Left hindlimb (tissue), 1 donor: ENCODE measurements at regions not wholly inside any gene's neighbourhood (a gene's known extent, or its start where the extent isn't known, plus 50 kb on each side); places are given as distances from the start of the nearest gene placed in this dataset.

Experiments used
- DNase-seq: peaks from one replicate; pipeline ENCODE4 v3.0.0-alpha.2; 2018

DNA sequence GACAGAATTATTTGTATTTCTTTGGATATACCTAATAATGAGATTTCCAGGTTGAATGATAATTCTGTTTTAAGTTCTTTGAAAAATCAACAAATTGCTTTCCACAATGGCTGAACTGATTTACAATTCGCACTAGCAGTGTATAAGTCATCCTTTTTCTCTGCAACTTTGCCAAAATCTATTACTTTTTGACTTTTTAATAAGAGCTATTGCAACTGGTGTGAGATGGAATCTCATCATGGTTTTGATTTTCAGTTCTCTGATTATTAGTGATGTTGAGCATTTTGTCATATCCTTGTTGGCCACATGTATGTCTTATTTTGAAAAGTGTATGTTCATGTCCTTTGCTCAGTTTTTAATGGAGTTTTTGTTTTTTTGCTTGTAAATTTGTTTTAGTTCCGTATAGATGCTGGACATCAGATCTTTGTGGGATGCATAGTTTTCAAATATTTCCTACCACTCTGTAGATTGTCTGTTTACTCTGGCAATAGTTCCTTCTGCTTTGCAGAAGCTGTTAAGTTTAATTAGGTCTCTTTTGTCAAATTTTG, 409.8 kb upstream of the CITED2 start:
- no peak for DNase-seq

DNA sequence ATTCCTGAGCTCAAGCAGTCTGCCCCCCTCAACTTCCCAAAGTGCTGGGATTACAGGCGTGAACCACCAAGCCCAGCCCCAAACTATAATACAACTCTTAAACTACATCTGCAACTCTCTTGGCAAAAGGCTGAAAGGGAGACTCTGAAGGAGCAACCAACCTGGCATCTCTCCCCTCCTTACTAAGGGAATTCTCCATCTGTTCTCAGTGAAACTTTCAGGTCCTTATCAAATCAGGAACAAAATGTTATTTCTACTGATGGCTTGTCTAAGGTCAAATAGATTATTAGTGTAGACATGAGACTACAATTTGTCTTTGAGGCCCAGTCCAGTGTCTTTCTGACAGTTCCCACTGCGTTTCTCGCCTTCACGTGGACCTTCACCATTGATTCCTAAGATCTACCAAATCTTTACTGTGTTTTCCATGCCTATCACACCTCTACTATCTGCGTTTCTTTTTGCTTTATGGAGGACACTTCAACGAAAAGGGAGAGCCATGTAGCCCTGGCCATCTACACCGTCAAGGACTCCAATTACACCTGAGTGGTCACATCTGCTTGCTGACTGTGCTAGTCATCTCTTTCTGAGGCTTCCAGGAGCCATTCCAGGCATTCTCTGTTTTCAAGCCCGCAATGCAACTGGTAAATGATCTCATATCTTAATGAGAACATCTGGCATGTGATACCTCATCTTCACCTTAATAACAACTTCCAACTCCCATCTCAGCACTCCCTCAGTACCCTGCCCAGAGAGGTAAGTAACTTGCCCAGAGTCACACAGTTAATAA, 405.7 kb upstream of the CITED2 start:
- DNase-seq = no peak

DNA sequence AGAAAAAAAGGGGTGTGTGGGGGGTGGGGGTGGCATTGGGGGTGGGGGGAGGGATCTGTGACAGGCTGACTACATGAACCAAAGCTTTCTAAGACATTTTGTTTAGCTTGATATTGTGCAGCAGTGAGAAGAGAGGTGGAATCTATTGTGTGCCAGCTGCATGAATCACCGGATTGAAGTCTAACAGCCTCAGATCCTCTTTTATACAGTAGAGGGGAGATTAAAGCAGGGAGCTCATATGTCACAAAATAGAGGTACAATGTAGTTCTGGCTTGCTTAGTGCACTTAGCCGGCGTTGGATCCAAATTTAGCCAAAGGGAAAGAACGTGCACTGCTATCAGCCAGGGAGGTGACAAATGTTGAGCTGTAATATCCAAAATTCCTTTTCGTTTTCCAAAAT, 404.2 kb upstream of the CITED2 start:
- DNase-seq = no peak

DNA sequence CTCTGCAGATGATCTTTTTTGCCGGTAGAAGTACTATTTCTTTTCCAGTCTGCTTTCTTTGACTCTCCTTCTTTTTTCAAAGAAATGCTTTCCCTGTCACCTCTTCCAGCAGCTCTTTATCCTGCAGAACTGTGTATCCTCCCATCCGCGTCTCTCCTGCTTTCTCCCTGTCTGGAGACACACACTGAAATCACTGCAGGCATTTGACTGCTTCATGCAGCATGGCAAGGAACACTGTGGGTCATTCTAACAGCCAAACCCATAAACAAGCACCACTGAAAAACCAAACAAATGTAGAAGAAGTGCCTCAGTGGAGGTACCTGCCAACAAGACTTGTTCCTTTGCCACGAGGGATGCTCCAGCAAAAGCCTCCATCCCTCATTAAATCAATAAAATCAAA, 403.7 kb upstream of the CITED2 start:
- no peak for DNase-seq

DNA sequence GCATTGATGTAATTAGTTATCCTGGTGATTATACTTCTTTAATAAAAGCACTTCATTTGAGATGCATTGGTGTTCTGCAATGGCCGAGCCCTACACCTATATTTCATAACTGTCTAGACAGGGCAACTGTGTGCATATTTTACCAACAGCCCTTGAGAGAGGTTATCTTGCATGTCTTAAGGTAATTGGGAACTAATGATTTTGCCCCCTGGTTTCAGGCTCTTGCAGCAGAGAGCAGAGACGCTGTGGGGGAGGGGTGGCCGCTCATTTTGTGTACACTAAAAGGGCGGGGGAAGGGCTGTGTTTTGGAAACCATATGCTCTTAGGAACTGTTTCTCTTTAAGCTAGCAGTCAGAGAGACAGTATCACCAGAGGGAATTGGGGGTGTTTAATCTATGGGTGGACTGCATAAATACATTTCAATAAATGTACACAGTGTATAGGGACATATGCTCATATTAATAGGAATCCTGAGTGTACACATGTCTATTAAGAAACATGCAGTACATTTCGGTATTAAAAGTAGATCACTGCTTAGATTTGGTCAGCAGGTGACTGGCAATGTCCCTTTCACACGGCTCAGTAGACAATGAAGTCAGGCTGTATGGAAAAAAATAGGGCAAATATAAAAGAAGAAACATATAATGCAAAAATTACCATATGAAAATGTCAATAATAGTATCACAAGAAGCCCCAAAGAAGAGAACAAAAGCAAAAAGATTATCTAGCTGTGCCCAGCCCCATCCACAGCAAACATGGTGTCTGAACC, 402.9 kb upstream of the CITED2 start:
- DNase-seq = no peak

DNA sequence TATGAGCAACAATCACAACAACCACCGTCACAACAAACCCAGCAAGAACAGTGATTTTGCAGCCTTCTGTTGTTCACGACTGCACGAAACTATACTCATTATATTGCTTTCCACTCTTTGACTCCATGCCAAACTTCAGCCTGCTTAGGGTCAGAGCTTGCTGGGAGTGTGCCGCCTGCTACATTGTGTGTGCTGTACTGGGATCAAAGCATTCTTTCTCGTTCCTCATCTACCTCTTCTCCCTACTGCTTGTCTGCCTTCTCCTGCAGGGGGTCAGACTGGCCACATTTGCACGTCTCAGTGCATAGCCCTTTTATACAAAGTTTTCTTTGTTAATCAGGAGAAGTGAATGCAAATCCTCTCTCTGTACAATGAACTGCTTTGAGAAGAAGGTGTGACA, 401.6 kb upstream of the CITED2 start:
- DNase-seq = no peak

DNA sequence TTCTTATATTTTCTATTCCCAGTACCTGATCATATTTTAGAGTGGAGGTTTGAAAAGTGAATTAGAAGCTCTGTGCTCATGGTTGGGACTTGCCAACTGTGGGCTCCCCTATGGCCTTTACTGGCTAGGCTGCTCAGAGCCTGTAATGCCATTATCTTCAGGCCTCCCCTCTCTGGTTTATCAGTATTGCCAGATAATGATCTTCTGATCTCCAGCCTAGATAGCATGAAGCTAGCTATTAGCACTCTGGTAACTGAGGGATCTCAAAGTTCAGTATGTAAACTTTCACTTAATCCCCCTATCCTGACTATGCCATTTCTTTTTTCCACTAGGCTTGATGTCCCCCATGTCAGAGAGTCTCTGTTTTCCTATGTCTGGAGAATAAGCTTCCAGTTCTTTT, 393.7 kb upstream of the CITED2 start:
- DNase-seq = no peak

DNA sequence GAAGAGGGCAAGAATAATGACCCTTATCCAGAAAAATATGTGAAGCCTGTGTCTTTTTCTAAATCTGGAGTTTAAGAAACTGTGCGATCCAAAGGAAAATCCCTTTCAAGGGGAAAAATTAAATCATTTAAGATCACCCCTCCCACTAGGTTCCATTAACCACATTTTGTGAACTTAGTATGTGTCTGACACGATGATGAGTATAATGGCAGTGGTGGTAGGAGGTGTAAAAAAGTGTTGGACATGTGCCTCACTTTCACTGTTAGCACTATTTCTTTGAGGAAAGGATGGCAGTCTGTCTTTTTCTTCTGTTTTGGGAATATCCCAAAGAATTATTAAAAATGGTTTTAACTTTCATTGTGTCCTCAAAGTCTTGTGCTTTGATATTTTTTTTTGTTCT, 392.3 kb upstream of the CITED2 start:
- no peak for DNase-seq

DNA sequence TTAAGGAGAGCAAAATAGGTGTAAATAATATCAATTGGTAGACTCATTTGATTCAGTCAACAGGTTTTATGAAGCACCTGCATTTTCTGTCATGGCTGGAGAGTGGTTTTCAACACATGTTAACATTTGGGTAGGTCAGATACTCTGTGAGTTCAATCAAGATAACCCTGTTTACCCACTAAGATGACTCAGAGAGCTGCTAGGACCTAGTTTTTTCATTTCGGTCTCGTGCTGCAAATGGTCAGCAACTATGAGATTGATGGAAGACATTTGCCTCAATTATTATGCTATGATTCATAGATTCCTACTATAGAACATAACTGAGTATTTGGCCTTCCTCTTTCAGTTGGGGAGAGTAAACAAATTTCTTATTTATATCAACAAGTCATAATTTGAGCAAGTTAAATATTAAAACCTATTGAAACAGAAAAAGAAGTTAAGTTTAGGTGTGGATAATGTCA, 391.4 kb upstream of the CITED2 start:
- no peak for DNase-seq

DNA sequence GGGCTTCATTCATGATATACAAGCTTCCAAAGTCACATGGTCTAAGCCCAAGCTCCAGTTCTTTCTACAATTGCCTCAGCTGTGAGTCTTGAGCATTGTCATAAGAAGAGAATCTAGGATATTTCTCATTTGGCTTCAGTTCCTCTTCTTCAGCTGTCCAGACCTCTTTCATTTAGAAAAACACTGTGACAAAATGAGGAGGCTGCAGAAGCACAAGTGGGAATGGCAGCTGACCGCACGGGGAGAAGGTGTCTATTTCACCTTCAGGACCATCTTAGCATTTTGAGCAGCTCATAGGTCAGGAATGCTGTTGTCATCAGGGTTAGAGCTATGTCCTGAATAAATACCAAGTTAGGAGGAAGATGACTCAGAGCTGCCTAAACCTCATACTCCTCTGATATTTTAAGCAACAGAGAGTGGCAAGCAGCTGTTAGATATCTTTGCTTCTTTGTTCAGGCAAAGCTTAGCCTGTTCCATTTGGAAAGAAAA, 390.1 kb upstream of the CITED2 start:
- DNase-seq = peak; percentile 38

DNA sequence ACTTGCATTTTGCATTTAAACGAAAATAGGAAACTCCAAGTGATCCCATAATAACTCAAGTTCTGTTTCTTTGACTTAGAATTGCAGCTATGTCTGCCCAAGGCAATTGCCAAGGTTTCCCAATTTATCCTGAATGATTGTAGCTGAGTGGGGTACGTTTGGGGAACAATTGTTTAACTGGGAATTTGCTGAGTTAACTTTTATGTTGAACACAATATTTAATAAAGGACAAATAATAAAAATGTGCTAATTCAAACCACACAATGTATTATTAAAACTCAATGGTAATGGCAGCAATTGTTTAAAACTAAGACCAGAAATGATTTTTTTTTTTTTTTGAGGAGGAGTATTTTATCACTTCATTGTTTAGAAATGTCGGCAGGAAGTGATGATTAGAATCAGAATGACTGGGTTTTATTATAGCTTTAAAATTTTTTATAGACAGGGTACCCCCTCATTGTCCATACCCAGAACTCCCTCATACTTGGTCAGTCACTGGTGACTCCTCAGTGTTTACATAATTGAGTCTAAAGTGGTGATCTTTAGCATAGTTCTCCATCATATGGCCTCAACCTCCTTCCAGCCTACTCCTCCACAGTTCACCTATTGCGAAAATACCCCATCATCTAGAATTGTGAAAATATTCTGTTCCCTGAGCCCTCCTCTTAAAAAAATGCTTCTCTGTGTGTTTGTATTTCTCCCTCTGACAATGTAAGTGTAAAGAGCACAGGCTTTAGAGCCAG, 389.2 kb upstream of the CITED2 start:
- DNase-seq = no peak

DNA sequence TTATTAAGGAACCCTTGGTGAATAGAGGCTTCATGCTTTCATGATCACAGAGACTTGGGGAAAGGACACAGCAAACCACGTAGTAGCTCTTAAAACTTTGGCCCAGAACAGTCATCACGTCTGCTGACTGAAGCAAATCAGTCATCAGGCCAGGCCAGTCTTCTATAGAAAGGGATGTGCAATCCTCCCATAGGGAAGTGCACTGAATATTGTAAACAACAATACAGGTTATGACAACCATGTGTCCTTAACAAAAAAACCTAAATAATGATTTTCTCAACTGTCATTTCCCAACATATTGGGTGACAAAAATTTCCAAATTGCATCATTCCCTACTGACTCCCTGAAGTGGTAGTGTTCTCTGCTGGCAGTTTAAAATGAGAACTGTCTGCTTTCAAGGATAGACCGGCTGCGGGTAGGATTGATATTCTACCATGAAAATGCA, 388.2 kb upstream of the CITED2 start:
- no peak for DNase-seq

DNA sequence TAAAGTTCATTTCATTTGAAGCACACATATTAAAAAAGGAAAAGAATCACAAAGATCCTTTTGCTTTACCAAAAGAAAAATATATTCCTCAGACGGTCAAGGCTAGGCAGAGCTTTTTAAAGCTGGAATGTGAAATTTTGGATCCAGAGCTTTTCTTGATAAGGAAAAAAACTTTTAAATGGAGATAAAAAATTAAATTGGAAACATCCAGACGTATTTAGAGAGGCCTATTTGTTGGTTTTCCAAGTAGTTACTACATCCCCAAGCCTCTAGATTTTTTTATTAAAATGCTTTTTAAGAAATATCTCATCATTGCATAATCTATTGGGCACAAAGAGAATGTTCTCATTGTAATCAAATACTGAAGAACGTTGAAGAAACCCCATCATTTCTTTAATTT, 385.7 kb upstream of the CITED2 start:
- no peak for DNase-seq

DNA sequence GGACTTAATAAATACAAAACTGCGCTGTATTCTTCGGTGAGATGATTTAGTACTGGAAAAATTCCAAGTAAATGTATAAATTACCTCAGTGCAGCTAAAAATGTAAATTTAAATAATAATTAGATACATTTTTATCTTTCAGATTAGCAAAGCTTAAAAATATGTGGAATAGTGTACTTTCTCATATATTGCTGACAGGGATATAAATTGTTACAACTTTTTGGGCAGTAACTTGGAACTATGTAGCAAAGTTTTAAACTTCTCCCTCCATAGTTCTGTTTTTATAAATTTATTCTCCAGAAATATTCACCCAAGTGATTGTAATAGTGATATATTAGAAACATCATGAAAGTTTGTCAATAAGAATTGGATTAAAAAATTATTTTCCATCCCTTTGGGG, 384.6 kb upstream of the CITED2 start:
- no peak for DNase-seq

DNA sequence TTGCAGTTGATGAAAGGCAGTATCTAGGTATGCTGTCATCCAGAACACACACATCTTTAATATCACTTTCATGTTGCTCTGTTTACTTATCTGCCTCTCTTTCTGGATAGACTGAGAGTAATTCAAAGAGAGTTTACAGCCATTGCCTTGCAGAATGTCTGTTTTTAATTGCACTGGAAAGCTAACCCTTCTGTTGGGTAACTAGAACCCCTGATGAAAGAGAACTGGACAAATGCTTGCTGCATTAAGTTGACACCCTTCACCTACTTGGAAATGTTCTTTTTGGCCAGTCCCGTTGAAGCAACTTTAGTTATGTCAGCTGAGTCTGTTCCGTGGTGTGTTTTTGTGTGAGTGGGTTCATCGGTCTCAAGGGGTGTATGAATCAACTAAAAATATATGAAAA, 383.8 kb upstream of the CITED2 start:
- no peak for DNase-seq

DNA sequence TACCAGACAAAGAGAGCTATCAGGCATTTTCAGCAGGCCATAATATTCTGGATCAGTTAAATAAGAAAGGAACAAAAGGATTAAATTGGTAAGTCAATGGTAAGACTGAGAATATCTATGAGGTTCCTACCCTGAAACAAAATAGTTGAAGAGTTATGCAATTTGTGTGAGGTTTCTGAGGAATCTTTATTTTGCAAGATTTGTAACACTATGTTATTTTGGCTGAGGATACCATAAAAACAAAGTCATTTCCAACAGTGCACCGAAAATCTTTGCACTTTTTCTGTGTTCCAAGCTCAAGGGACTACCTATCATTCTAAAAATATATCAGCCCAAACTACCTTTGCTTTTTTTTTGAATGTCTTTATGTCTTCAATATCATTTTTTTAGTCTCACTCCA, 383.3 kb upstream of the CITED2 start:
- no peak for DNase-seq

DNA sequence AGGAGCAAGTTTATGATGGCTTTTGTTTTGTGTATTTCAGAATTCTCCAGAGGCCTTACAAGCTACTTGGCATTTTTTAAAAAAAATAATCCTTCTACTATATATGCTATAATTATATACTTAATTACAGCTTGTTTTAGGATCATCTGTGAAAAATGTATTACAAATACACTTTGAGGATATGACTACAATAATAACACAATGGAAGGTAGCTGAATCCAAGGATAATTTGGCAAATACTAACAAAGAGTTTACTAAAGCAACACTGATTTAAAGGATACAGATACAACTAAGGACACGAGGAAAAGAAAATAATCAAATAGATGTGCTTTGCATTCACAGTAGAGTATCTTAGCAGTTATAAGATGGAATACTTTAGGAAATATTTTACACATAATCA, 381.9 kb upstream of the CITED2 start:
- no peak for DNase-seq

DNA sequence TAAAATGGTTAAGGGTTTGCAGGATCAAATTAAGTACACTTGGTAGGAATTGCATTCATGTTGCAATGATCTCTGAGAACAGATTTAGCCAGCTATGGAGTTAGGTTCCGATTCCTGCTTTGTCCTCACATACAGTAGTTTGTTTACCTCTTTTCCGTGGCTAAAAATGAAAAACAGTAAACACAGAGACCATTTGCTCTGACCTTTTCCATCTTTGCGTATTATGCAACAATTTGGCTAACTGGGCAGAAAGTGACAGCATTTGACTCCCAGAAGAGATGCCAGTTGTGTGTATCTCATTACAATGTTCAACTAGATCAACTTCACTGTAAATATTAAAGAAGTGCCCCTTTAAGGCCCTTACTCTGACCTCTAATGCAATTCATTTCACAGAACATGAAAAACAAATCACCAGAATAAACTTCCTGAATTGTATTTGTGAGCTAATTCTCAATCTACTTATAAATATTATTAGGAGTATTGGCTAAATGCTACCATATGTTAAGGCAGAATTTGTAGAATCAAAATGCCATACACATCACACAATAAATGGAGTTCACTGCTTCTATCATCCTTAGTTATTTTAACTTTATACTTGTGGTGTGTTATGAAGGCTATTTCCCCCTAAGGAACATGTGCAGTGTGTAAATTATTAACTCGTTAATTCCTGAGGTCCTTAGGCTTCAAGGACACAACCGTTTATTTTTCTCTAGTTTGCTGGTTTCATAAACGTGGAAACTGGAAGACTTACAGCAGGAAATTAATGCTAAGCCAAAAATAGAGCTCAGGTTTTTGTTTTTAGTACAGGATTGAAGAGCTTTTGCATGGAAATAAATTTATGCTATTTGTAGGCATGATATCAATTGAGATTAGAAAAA, 380.7 kb upstream of the CITED2 start:
- no peak for DNase-seq

DNA sequence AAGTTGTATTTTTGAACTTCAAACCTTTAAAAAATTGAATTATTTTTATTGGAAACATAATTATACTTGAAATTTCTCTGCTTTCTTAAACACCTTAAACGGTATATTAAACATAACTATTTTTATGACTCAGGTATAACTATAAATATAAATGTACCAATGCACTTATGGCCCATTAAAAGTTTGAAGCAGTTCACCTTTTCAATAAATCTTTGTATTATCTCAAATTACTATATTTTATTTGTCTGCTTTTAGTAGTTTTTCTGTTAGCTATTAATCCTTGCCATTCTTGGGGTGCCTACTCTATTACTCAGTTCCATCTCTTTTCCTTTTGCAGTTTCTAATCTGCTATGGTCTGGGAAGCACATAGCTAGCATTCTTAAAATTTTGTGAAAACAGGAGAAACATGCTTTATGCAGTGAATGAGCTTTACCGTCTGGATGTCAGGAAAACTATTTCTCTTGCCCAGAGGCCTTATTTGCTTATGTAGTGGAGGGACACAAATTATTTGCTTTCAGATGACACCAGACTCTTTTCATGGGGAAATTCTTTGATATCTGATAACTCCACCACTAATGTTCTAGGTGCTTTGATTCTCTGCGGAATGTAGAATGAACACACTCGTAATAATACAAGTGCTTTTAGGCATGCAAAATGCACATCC, 378.9 kb upstream of the CITED2 start:
- no peak for DNase-seq

DNA sequence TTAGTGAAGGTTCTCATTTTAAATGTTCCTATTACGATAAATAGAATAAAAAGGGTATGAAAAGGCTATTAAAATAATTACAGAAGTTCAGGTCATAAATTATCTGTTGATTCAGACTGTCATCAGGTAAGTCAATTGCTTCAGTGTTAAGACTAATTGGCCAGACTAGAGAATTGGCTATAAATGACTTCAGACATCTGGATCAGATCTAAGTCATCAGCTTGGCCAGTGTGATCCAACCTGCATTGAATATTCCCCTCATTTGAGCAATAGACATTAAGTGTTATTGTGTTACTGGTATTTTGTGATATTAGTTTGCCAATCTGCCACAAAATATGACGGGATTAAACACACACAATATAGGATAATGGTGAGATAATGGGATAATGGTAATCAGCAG, 377.6 kb upstream of the CITED2 start:
- no peak for DNase-seq

DNA sequence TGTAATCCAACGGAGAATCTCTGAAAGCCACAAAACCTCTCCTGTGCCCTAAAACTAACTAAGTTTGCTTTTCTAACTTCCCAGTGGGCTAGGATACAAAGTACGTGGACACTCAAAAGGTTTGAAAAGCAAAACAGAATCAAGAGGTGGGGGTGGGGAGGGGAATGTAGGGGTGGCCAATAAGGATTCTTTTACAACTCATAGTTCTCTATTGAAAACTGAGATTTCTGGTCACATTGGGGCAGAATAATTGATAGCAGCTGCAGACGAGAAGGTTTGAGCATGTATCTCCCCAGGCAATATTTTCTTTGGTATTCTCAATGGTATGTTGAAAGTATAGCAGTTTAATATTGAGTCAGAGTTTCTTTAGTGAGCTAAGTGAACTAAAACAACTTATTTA, 376.7 kb upstream of the CITED2 start:
- no peak for DNase-seq
